Right lobe of liver (tissue), 4 donors: ENCODE measurements at regions not wholly inside any gene's neighbourhood (a gene's known extent, or its start where the extent isn't known, plus 50 kb on each side); places are given as distances from the start of the nearest gene placed in this dataset.

Experiments used
- POLR2A ChIP-seq: fragments of 450-650 bp; IDR thresholded peaks from one replicate; pipeline ENCODE4 v1.6.1; 2017; ENCODE audit warnings: antibody characterized with exemption, mild to moderate bottlenecking
- TF ChIP-seq, protein P1 (sequence below), 4 donors: fragments of 200-600 bp in 3 of 4; fragments of 450-650 bp in 1 of 4; IDR thresholded peaks; one replicate each; pipeline versions ENCODE4 v1.5.1 to v1.8.0; 2016 to 2022; ENCODE audit warnings: antibody characterized with exemption in 4 of 4, mild to moderate bottlenecking in 2 of 4
- donor health status: DM: no; HTN: no; CAD: no.
- donor health status: DM: no; HTN: no; CAD: no.
- donor health status: DM: no; HTN: yes; CAD: no.

DNA sequence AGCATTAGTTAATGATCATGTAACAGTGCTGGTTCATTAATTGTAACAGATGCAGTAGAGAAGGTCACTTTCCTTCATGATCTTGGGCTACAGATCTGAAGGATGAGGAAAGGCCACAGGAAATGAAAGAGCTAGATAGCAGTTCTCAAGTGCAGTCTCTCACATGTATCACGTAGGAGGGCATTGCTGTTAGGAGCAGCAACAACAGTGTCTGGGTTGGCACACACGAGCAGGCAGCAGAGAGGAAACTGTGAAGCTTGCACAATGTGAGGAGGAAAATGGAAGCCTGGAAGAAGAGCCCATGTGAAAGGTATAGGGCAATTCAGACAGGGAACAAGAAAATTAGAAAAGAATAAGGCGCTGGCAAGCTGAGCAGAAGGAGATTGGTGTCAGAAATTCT, 1741.5 kb downstream of the PCDH9 start:
- TF ChIP-seq POLR2A = no peak
- TF ChIP-seq, protein P1, sequence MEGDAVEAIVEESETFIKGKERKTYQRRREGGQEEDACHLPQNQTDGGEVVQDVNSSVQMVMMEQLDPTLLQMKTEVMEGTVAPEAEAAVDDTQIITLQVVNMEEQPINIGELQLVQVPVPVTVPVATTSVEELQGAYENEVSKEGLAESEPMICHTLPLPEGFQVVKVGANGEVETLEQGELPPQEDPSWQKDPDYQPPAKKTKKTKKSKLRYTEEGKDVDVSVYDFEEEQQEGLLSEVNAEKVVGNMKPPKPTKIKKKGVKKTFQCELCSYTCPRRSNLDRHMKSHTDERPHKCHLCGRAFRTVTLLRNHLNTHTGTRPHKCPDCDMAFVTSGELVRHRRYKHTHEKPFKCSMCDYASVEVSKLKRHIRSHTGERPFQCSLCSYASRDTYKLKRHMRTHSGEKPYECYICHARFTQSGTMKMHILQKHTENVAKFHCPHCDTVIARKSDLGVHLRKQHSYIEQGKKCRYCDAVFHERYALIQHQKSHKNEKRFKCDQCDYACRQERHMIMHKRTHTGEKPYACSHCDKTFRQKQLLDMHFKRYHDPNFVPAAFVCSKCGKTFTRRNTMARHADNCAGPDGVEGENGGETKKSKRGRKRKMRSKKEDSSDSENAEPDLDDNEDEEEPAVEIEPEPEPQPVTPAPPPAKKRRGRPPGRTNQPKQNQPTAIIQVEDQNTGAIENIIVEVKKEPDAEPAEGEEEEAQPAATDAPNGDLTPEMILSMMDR (IDR thresholded peaks at IDR 0.05) = no peak
